Mesendoderm (in vitro differentiated cells): ENCODE measurements at regions not wholly inside any gene's neighbourhood (a gene's known extent, or its start where the extent isn't known, plus 50 kb on each side); places are given as distances from the start of the nearest gene placed in this dataset.

Experiments used
- DNase-seq: peaks from one replicate; pipeline ENCODE4 v3.0.0; 2013
- H2AK5ac ChIP-seq: 2 replicates; pipeline ENCODE4 v1.6.1; 2013; ENCODE audit warnings: low read length, inconsistent platforms
- H2BK120ac ChIP-seq: 2 replicates; pipeline ENCODE4 v1.6.1; 2013; ENCODE audit warnings: low read depth, mild to moderate bottlenecking, low read length, moderate library complexity, mixed read lengths
- H2BK15ac ChIP-seq: replicated peaks from 2 replicates; pipeline ENCODE4 v1.6.1; 2013; ENCODE audit warnings: low read depth, mild to moderate bottlenecking, moderate library complexity
- H2BK5ac ChIP-seq: 2 replicates; pipeline ENCODE4 v1.6.1; 2013; ENCODE audit warnings: low read length, inconsistent platforms
- H3K18ac ChIP-seq: 2 replicates; pipeline ENCODE4 v1.6.1; 2013; ENCODE audit warnings: mild to moderate bottlenecking, low read length, mixed read lengths
- H3K23ac ChIP-seq: one replicate; pipeline ENCODE4 v1.6.1; 2013; ENCODE audit warnings: low read length
- H3K27ac ChIP-seq: 2 replicates; pipeline ENCODE4 v1.5.1; 2013; ENCODE audit warnings: low read depth, mild to moderate bottlenecking, inconsistent platforms, low read length, moderate library complexity
- H3K27me3 ChIP-seq: 2 replicates; pipeline ENCODE4 v1.6.1; 2013; ENCODE audit warnings: low read length, control low read depth, mild to moderate bottlenecking, inconsistent platforms; ENCODE audit not compliant: insufficient read depth, poor library complexity
- H3K36me3 ChIP-seq: 2 replicates; pipeline ENCODE4 v1.6.1; 2013; ENCODE audit warnings: low read length, inconsistent platforms; ENCODE audit not compliant: control insufficient read depth, insufficient read depth
- H3K4ac ChIP-seq: one replicate; pipeline ENCODE4 v1.6.1; 2013; ENCODE audit warnings: low read depth, mild to moderate bottlenecking, low read length, moderate library complexity
- H3K4me1 ChIP-seq: 2 replicates; pipeline ENCODE4 v1.6.1; 2013; ENCODE audit warnings: low read depth, low read length, inconsistent platforms; ENCODE audit not compliant: control insufficient read depth
- H3K4me2 ChIP-seq: 2 replicates; pipeline ENCODE4 v1.6.1; 2013; ENCODE audit warnings: low read length
- H3K4me3 ChIP-seq: 2 replicates; pipeline ENCODE4 v1.5.1; 2013; ENCODE audit warnings: mild to moderate bottlenecking, low read length
- H3K56ac ChIP-seq: one replicate; pipeline ENCODE4 v1.6.1; 2013; ENCODE audit warnings: low read length
- H3K79me1 ChIP-seq: 2 replicates; pipeline ENCODE4 v1.6.1; 2013; ENCODE audit warnings: low read length, inconsistent platforms
- H3K79me2 ChIP-seq: 2 replicates; pipeline ENCODE4 v1.6.1; 2013; ENCODE audit warnings: mild to moderate bottlenecking, low read length; ENCODE audit not compliant: control insufficient read depth, insufficient read depth
- H3K9ac ChIP-seq: 2 replicates; pipeline ENCODE4 v1.6.1; 2013; ENCODE audit warnings: low read length, inconsistent platforms
- H4K5ac ChIP-seq: one replicate; pipeline ENCODE4 v1.6.1; 2013; ENCODE audit warnings: low read length
- H4K8ac ChIP-seq: one replicate; pipeline ENCODE4 v1.6.1; 2013; ENCODE audit warnings: low read depth, mild to moderate bottlenecking, control low read depth, low read length, moderate library complexity
- WGBS: extraction: QIAGEN DNeasy Blood & Tissue Kit; methylation state at CpG from one replicate; pipeline ENCODE4 v1.1.7; 2013; ENCODE audit warnings: low lambda C conversion rate, missing lambda C conversion rate; ENCODE audit not compliant: insufficient coverage; ENCODE audit errors: extremely low coverage; 5-methylcytosine and 5-hydroxymethylcytosine counted together

- H3K4ac ChIP-seq: no peak overlapping the region
Observed at GRCh38 chr16:76964464-76965154, 226.4 kb upstream of the MON1B start.

GRCh38 chr16:76970087-76970744 is 220.8 kb upstream of the MON1B start:
- Histone ChIP-seq H4K8ac (no peak overlapping the region), H3K79me2 (no peaks in the 10 kb centered on the region), H3K4ac (no peak overlapping the region), H3K18ac (no peak overlapping the region), H2BK15ac (no peak overlapping the region), H3K9ac (no peak overlapping the region), H3K23ac (no peak overlapping the region), H3K56ac (no peak overlapping the region), H3K36me3 (no peaks in the 10 kb centered on the region), H3K27me3 (no peaks in the 10 kb centered on the region), H2BK120ac (no peak overlapping the region), H3K4me2 (no peak overlapping the region), H4K5ac (no peak overlapping the region), H3K27ac (no peak overlapping the region), H2BK5ac (no peak overlapping the region), H2AK5ac (no peak overlapping the region), H3K79me1 (no peaks in the 10 kb centered on the region), H3K4me3 (no peak overlapping the region), H3K4me1 (no peaks in the 10 kb centered on the region)
- WGBS: no CpG with 5 or more reads among the region's 5 CpGs
- peak; percentile 31 for DNase-seq

More at GRCh38 chr16:76964464-76965154, 226.4 kb upstream of the MON1B start:
- H3K23ac ChIP-seq: no peak overlapping the region
- H3K9ac ChIP-seq: no peak overlapping the region
- H4K5ac ChIP-seq: no peak overlapping the region
- no peaks in the 10 kb centered on the region for H3K79me2 ChIP-seq
- H3K4me1 ChIP-seq: no peaks in the 10 kb centered on the region
- no peak overlapping the region for H3K56ac ChIP-seq
- H3K4me2 ChIP-seq: no peak overlapping the region
- no peak overlapping the region for H2BK15ac ChIP-seq
- no peaks in the 10 kb centered on the region for H3K36me3 ChIP-seq
- H3K4me3 ChIP-seq: no peak overlapping the region
- no peak overlapping the region for H2AK5ac ChIP-seq
- no peak overlapping the region for H2BK5ac ChIP-seq
- no peaks in the 10 kb centered on the region for H3K27me3 ChIP-seq
- H2BK120ac ChIP-seq: no peak overlapping the region
- H3K18ac ChIP-seq: no peak overlapping the region
- no CpG with 5 or more reads among the region's 2 CpGs for WGBS
- H3K79me1 ChIP-seq: no peaks in the 10 kb centered on the region
- H4K8ac ChIP-seq: no peak overlapping the region
- H3K27ac ChIP-seq: no peak overlapping the region
- DNase-seq: no peak

GRCh38 chr16:76970745-76971099 is 220.3 kb upstream of the MON1B start:
- Histone ChIP-seq H2BK5ac (no peak overlapping the region), H3K4ac (no peak overlapping the region), H3K27ac (no peak overlapping the region), H3K36me3 (no peaks in the 10 kb centered on the region), H4K5ac (no peak overlapping the region), H3K79me2 (no peaks in the 10 kb centered on the region), H3K79me1 (no peaks in the 10 kb centered on the region), H3K23ac (no peak overlapping the region), H3K4me1 (no peaks in the 10 kb centered on the region), H3K4me3 (no peak overlapping the region), H3K9ac (no peak overlapping the region), H2BK120ac (no peak overlapping the region), H2BK15ac (no peak overlapping the region), H3K18ac (no peak overlapping the region), H3K56ac (no peak overlapping the region), H3K27me3 (no peaks in the 10 kb centered on the region), H4K8ac (no peak overlapping the region), H3K4me2 (no peak overlapping the region), H2AK5ac (no peak overlapping the region)
- DNase-seq: no peak
- no CpG with 5 or more reads among the region's 1 CpG for WGBS

GRCh38 chr16:76976101-76976500 is 214.9 kb upstream of the MON1B start:
- no peaks in the 10 kb centered on the region for H3K27me3 ChIP-seq
- H3K56ac ChIP-seq: no peak overlapping the region
- H4K5ac ChIP-seq: no peak overlapping the region
- H3K79me2 ChIP-seq: no peaks in the 10 kb centered on the region
- H2BK15ac ChIP-seq: no peak overlapping the region
- H2BK120ac ChIP-seq: no peak overlapping the region
- no peak overlapping the region for H3K23ac ChIP-seq
- no peak overlapping the region for H2AK5ac ChIP-seq
- H3K9ac ChIP-seq: no peak overlapping the region
- no peak overlapping the region for H2BK5ac ChIP-seq
- H3K4ac ChIP-seq: no peak overlapping the region
- H3K36me3 ChIP-seq: no peaks in the 10 kb centered on the region
- no peak overlapping the region for H4K8ac ChIP-seq
- no peak overlapping the region for H3K4me3 ChIP-seq
- no peaks in the 10 kb centered on the region for H3K4me1 ChIP-seq
- no peaks in the 10 kb centered on the region for H3K79me1 ChIP-seq
- no peak overlapping the region for H3K4me2 ChIP-seq
- WGBS: no CpG with 5 or more reads among the region's 3 CpGs
- DNase-seq: no peak
- no peak overlapping the region for H3K18ac ChIP-seq
- H3K27ac ChIP-seq: no peak overlapping the region

- H4K8ac ChIP-seq: no peak overlapping the region
- no peak overlapping the region for H2BK5ac ChIP-seq
- no peaks in the 10 kb centered on the region for H3K4me1 ChIP-seq
- no peak overlapping the region for H2AK5ac ChIP-seq
- no peak overlapping the region for H3K56ac ChIP-seq
- no peak overlapping the region for H2BK120ac ChIP-seq
- no peak overlapping the region for H3K9ac ChIP-seq
- no peaks in the 10 kb centered on the region for H3K79me2 ChIP-seq
- no peak overlapping the region for H3K23ac ChIP-seq
- no peak overlapping the region for H2BK15ac ChIP-seq
- H3K27me3 ChIP-seq: no peaks in the 10 kb centered on the region
- no peak overlapping the region for H3K4ac ChIP-seq
- H3K4me2 ChIP-seq: no peak overlapping the region
- H3K18ac ChIP-seq: no peak overlapping the region
- DNase-seq: no peak
- no peak overlapping the region for H3K4me3 ChIP-seq
- H4K5ac ChIP-seq: no peak overlapping the region
- H3K79me1 ChIP-seq: no peaks in the 10 kb centered on the region
- no CpG with 5 or more reads among the region's 2 CpGs for WGBS
- no peaks in the 10 kb centered on the region for H3K36me3 ChIP-seq
- no peak overlapping the region for H3K27ac ChIP-seq
Observed at GRCh38 chr16:76976756-76977155, 214.2 kb upstream of the MON1B start.

- Histone ChIP-seq H3K27me3 (no peaks in the 10 kb centered on the region), H2AK5ac (no peak overlapping the region), H3K9ac (no peak overlapping the region), H3K36me3 (no peaks in the 10 kb centered on the region), H2BK15ac (no peak overlapping the region), H3K79me1 (no peaks in the 10 kb centered on the region), H3K79me2 (no peaks in the 10 kb centered on the region), H3K4ac (no peak overlapping the region), H3K4me2 (no peak overlapping the region), H2BK5ac (no peak overlapping the region), H2BK120ac (no peak overlapping the region), H4K8ac (no peak overlapping the region), H3K18ac (no peak overlapping the region), H3K23ac (no peak overlapping the region), H4K5ac (no peak overlapping the region), H3K56ac (no peak overlapping the region), H3K4me3 (no peak overlapping the region), H3K4me1 (no peaks in the 10 kb centered on the region), H3K27ac (no peak overlapping the region)
- no peak for DNase-seq
- no CpG with 5 or more reads among the region's 3 CpGs for WGBS
Observed at GRCh38 chr16:76984196-76984595, 206.8 kb upstream of the MON1B start.
